Liver (tissue), 8 donors: ENCODE measurements at regions not wholly inside any gene's neighbourhood (a gene's known extent, or its start where the extent isn't known, plus 50 kb on each side); places are given as distances from the start of the nearest gene placed in this dataset.

Source experiments
- DNase-seq: peaks from one replicate; pipeline ENCODE4 v3.0.0-alpha.2; 2017; ENCODE audit warnings: low spot score
- H3K27ac ChIP-seq, 2 donors: one replicate each; pipeline ENCODE4 v1.7.0; 2013; ENCODE audit warnings: inconsistent platforms in 2 of 2, low read length in 2 of 2, control low read depth in 1 of 2, low read depth in 1 of 2, mild to moderate bottlenecking in 1 of 2
- H3K27me3 ChIP-seq, 4 donors: one replicate each; pipeline versions ENCODE4 v1.6.1 to v1.7.0; 2013; ENCODE audit warnings: low read length in 3 of 4, inconsistent platforms in 1 of 4, mild to moderate bottlenecking in 1 of 4, moderate library complexity in 1 of 4; ENCODE audit not compliant: control insufficient read depth in 4 of 4, insufficient read depth in 4 of 4
- H3K36me3 ChIP-seq, 4 donors: one replicate each; pipeline versions ENCODE4 v1.6.1 to v1.7.0; 2013; ENCODE audit warnings: low read length in 3 of 4, mild to moderate bottlenecking in 3 of 4, low read depth in 1 of 4, moderate library complexity in 1 of 4; ENCODE audit not compliant: control insufficient read depth in 4 of 4, insufficient read depth in 3 of 4
- H3K4me1 ChIP-seq, 4 donors: one replicate each; pipeline versions ENCODE4 v1.6.1 to v1.7.0; 2013; ENCODE audit warnings: low read length in 3 of 4, mild to moderate bottlenecking in 3 of 4, moderate library complexity in 1 of 4; ENCODE audit not compliant: control insufficient read depth in 4 of 4, insufficient read depth in 4 of 4
- H3K4me3 ChIP-seq, 3 donors: one replicate each; pipeline versions ENCODE4 v1.6.1 to v1.7.0; 2013; ENCODE audit warnings: low read length in 3 of 3, control low read depth in 1 of 3, low read depth in 1 of 3, mild to moderate bottlenecking in 1 of 3
- H3K9ac ChIP-seq, 2 donors: one replicate each; pipeline ENCODE4 v1.7.0; 2013; ENCODE audit warnings: low read length in 2 of 2, mild to moderate bottlenecking in 2 of 2, moderate library complexity in 2 of 2, control low read depth in 1 of 2, low read depth in 1 of 2
- H3K9me3 ChIP-seq, 4 donors: one replicate each; pipeline versions ENCODE4 v1.6.1 to v1.7.0; 2013; ENCODE audit warnings: low read length in 3 of 4; ENCODE audit not compliant: control insufficient read depth in 4 of 4
- CTCF ChIP-seq: fragments of 150-350 bp; IDR thresholded peaks from 2 replicates; pipeline ENCODE4 v1.5.1; 2017; ENCODE audit warnings: improper control_type of control experiment, low read depth, low read length; ENCODE audit not compliant: missing input control
- EGR1 ChIP-seq, 2 donors: IDR thresholded peaks; 2 replicates each; pipeline ENCODE4 v1.6.1; 2016 to 2018; ENCODE audit warnings: antibody characterized with exemption in 2 of 2, low read depth in 2 of 2
- FOXA1 ChIP-seq: IDR thresholded peaks from 2 replicates; pipeline ENCODE4 v1.6.1; 2016; ENCODE audit warnings: antibody characterized with exemption
- FOXA2 ChIP-seq: IDR thresholded peaks from 2 replicates; pipeline ENCODE4 v1.6.1; 2016; ENCODE audit warnings: antibody characterized with exemption
- GABPA ChIP-seq, 2 donors: IDR thresholded peaks in 1 of 2; conservative IDR thresholded peaks in 1 of 2; 2 replicates each; pipeline ENCODE4 v1.6.1; 2016; ENCODE audit warnings: antibody characterized with exemption in 2 of 2, mild to moderate bottlenecking in 1 of 2, moderate library complexity in 1 of 2
- HNF4A ChIP-seq, 2 donors: conservative IDR thresholded peaks; 2 replicates each; pipeline ENCODE4 v1.6.1; 2016; ENCODE audit warnings: antibody characterized with exemption in 2 of 2, mild to moderate bottlenecking in 2 of 2
- MAX ChIP-seq: IDR thresholded peaks from 2 replicates; pipeline ENCODE4 v1.6.1; 2016; ENCODE audit warnings: antibody characterized with exemption
- NR2F2 ChIP-seq: IDR thresholded peaks from 2 replicates; pipeline ENCODE4 v1.6.1; 2016; ENCODE audit warnings: antibody characterized with exemption
- RAD21 ChIP-seq, 2 donors: IDR thresholded peaks; 2 replicates each; pipeline ENCODE4 v1.6.1; 2016; ENCODE audit warnings: antibody characterized with exemption in 2 of 2, mild to moderate bottlenecking in 2 of 2
- REST ChIP-seq: IDR thresholded peaks from 2 replicates; pipeline ENCODE4 v1.6.1; 2016; ENCODE audit warnings: antibody characterized with exemption, mild to moderate bottlenecking
- RXRA ChIP-seq, 2 donors: IDR thresholded peaks; 2 replicates each; pipeline ENCODE4 v1.6.1; 2017 to 2018; ENCODE audit warnings: antibody characterized with exemption in 2 of 2, mild to moderate bottlenecking in 1 of 2
- SP1 ChIP-seq: IDR thresholded peaks from 2 replicates; pipeline ENCODE4 v1.6.1; 2018; ENCODE audit warnings: antibody characterized with exemption, mild to moderate bottlenecking
- TAF1 ChIP-seq: conservative IDR thresholded peaks from 2 replicates; pipeline ENCODE4 v1.6.1; 2016; ENCODE audit warnings: antibody characterized with exemption, mild to moderate bottlenecking
- YY1 ChIP-seq: IDR thresholded peaks from 2 replicates; pipeline ENCODE4 v1.6.1; 2016; ENCODE audit warnings: antibody characterized with exemption, mild to moderate bottlenecking
- ZBTB33 ChIP-seq: IDR thresholded peaks from 2 replicates; pipeline ENCODE4 v1.6.1; 2016; ENCODE audit warnings: antibody characterized with exemption
- WGBS: extraction: QIAGEN DNeasy Blood & Tissue Kit; methylation state at CpG from one replicate; pipeline ENCODE4 v1.1.7; 2013; 5-methylcytosine and 5-hydroxymethylcytosine counted together
- donor health status: healthy.
- donor health status: healthy.
- donor health status: healthy.
- donor health status: healthy.
- donor health status: healthy.

GRCh38 chr18:22091341-22091740 lies 78.0 kb upstream of the GATA6 start:
- Histone ChIP-seq H3K9ac (no peak overlapping the region), H3K4me1 (peaks cover 0 to 22% (median 5%) of the 10 kb centered on the region in 4 donors), H3K27ac (no peak overlapping the region), H3K27me3 (no peaks in the 10 kb centered on the region), H3K4me3 (no peak overlapping the region), H3K36me3 (no peaks in the 10 kb centered on the region), H3K9me3 (no peaks in the 10 kb centered on the region)
- DNase-seq: no peak
- TF ChIP-seq EGR1 (IDR thresholded peaks at IDR 0.05; ENCODE audit: low read depth in 2 of 2): no peak
- TF ChIP-seq SP1: no peak
- no peak for TF ChIP-seq HNF4A (conservative IDR thresholded peaks at IDR 0.05)
- no peak for TF ChIP-seq NR2F2
- TF ChIP-seq RXRA (IDR thresholded peaks at IDR 0.05): no peak
- no peak for TF ChIP-seq YY1
- no peak for TF ChIP-seq FOXA2
- TF ChIP-seq FOXA1: no peak
- WGBS: 97% methylated on average over 2 of the region's 2 CpGs

GRCh38 chr18:22093731-22094357 lies 75.5 kb upstream of the GATA6 start:
- no peak overlapping the region for H3K4me3 ChIP-seq
- H3K27me3 ChIP-seq: no peaks in the 10 kb centered on the region
- TF ChIP-seq YY1: no peak
- TF ChIP-seq CTCF: no peak
- no peak for TF ChIP-seq FOXA2
- no peak for TF ChIP-seq SP1
- TF ChIP-seq GABPA (IDR thresholded peaks at IDR 0.05 in 1 of 2, conservative IDR thresholded peaks at IDR 0.05 in 1 of 2): no peak
- TF ChIP-seq MAX: no peak
- no peak for TF ChIP-seq EGR1 (IDR thresholded peaks at IDR 0.05; ENCODE audit: low read depth in 2 of 2)
- TF ChIP-seq REST: no peak
- no peak for TF ChIP-seq ZBTB33
- no peak for TF ChIP-seq RAD21 (IDR thresholded peaks at IDR 0.05)
- TF ChIP-seq HNF4A (conservative IDR thresholded peaks at IDR 0.05): no peak
- no peak for TF ChIP-seq TAF1
- no peak overlapping the region for H3K27ac ChIP-seq
- H3K9ac ChIP-seq: no peak overlapping the region
- no peaks in the 10 kb centered on the region for H3K36me3 ChIP-seq
- no peak for DNase-seq
- H3K9me3 ChIP-seq: no peaks in the 10 kb centered on the region
- peaks cover 0 to 16% (median 9%) of the 10 kb centered on the region in 4 donors for H3K4me1 ChIP-seq
- WGBS: 77% methylated on average over 12 of the region's 12 CpGs
